Liver (tissue), 3 donors: ENCODE measurements at regions not wholly inside any gene's neighbourhood (a gene's known extent, or its start where the extent isn't known, plus 50 kb on each side); places are given as distances from the start of the nearest gene placed in this dataset.

Experiments
- ATF3 ChIP-seq: IDR thresholded peaks from 2 replicates; pipeline ENCODE4 v1.6.1; 2016; ENCODE audit warnings: antibody characterized with exemption
- GABPA ChIP-seq, 2 donors: IDR thresholded peaks in 1 of 2; conservative IDR thresholded peaks in 1 of 2; 2 replicates each; pipeline ENCODE4 v1.6.1; 2016; ENCODE audit warnings: antibody characterized with exemption in 2 of 2, mild to moderate bottlenecking in 1 of 2, moderate library complexity in 1 of 2
- JUND ChIP-seq, 2 donors: IDR thresholded peaks; 2 replicates each; pipeline ENCODE4 v1.6.1; 2016; ENCODE audit warnings: antibody characterized with exemption in 2 of 2
- MAX ChIP-seq: IDR thresholded peaks from 2 replicates; pipeline ENCODE4 v1.6.1; 2016; ENCODE audit warnings: antibody characterized with exemption
- RAD21 ChIP-seq, 2 donors: IDR thresholded peaks; 2 replicates each; pipeline ENCODE4 v1.6.1; 2016; ENCODE audit warnings: antibody characterized with exemption in 2 of 2, mild to moderate bottlenecking in 2 of 2
- REST ChIP-seq: IDR thresholded peaks from 2 replicates; pipeline ENCODE4 v1.6.1; 2016; ENCODE audit warnings: antibody characterized with exemption, mild to moderate bottlenecking
- RXRA ChIP-seq, 2 donors: IDR thresholded peaks; 2 replicates each; pipeline ENCODE4 v1.6.1; 2017 to 2018; ENCODE audit warnings: antibody characterized with exemption in 2 of 2, mild to moderate bottlenecking in 1 of 2
- SP1 ChIP-seq: IDR thresholded peaks from 2 replicates; pipeline ENCODE4 v1.6.1; 2018; ENCODE audit warnings: antibody characterized with exemption, mild to moderate bottlenecking
- YY1 ChIP-seq: IDR thresholded peaks from 2 replicates; pipeline ENCODE4 v1.6.1; 2016; ENCODE audit warnings: antibody characterized with exemption, mild to moderate bottlenecking
- TF ChIP-seq, protein P1 (sequence below): fragments of 150-350 bp; IDR thresholded peaks from 2 replicates; pipeline ENCODE4 v1.5.1; 2017; ENCODE audit warnings: improper control_type of control experiment, low read depth, low read length; ENCODE audit not compliant: missing input control
- TF ChIP-seq, protein P2 (sequence below): IDR thresholded peaks from 2 replicates; pipeline ENCODE4 v1.6.1; 2016; ENCODE audit warnings: antibody characterized with exemption
- donor health status: healthy.
- donor health status: healthy.

DNA sequence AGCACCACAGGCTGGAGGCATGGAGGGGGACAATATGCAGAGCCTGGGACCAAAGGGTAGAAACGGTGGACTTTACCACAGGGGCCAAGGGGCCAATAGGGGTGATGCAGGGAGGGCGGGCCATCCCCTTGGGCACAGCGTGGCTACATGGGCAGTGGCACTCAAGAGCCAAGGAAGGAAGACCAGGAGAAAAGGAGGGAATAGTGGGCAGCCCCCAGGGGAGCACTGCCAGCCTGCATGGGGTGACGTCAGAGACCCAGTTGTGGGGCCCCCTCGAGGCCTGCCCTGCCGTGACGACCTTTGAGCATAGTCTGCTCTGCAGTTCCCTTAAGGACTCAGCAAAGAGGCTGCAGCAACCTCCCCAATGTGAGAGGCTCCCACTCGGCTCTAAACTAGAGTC lies 95.5 kb upstream of the TMPRSS2 start:
- TF ChIP-seq RXRA (IDR thresholded peaks at IDR 0.05) (no peak), JUND (IDR thresholded peaks at IDR 0.05) (no peak), RAD21 (IDR thresholded peaks at IDR 0.05) (no peak), REST (no peak), SP1 (no peak), MAX (no peak), ATF3 (no peak), YY1 (no peak), GABPA (IDR thresholded peaks at IDR 0.05 in 1 of 2, conservative IDR thresholded peaks at IDR 0.05 in 1 of 2) (no peak)
- TF ChIP-seq, protein P1, sequence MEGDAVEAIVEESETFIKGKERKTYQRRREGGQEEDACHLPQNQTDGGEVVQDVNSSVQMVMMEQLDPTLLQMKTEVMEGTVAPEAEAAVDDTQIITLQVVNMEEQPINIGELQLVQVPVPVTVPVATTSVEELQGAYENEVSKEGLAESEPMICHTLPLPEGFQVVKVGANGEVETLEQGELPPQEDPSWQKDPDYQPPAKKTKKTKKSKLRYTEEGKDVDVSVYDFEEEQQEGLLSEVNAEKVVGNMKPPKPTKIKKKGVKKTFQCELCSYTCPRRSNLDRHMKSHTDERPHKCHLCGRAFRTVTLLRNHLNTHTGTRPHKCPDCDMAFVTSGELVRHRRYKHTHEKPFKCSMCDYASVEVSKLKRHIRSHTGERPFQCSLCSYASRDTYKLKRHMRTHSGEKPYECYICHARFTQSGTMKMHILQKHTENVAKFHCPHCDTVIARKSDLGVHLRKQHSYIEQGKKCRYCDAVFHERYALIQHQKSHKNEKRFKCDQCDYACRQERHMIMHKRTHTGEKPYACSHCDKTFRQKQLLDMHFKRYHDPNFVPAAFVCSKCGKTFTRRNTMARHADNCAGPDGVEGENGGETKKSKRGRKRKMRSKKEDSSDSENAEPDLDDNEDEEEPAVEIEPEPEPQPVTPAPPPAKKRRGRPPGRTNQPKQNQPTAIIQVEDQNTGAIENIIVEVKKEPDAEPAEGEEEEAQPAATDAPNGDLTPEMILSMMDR: no peak
- TF ChIP-seq, protein P2, sequence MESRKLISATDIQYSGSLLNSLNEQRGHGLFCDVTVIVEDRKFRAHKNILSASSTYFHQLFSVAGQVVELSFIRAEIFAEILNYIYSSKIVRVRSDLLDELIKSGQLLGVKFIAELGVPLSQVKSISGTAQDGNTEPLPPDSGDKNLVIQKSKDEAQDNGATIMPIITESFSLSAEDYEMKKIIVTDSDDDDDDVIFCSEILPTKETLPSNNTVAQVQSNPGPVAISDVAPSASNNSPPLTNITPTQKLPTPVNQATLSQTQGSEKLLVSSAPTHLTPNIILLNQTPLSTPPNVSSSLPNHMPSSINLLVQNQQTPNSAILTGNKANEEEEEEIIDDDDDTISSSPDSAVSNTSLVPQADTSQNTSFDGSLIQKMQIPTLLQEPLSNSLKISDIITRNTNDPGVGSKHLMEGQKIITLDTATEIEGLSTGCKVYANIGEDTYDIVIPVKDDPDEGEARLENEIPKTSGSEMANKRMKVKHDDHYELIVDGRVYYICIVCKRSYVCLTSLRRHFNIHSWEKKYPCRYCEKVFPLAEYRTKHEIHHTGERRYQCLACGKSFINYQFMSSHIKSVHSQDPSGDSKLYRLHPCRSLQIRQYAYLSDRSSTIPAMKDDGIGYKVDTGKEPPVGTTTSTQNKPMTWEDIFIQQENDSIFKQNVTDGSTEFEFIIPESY: no peak
